Left kidney (tissue), 1 donor: ENCODE measurements at regions not wholly inside any gene's neighbourhood (a gene's known extent, or its start where the extent isn't known, plus 50 kb on each side); places are given as distances from the start of the nearest gene placed in this dataset.

ENCODE experiments used
- DNase-seq: peaks from one replicate; pipeline ENCODE4 v3.0.0-alpha.2; 2013

- no peak for DNase-seq
These were observed 469.4 kb downstream of the CDK5RAP2 start for GRCh38 chr9:120110520-120110919.

- DNase-seq: no peak
These were observed 470.7 kb downstream of the CDK5RAP2 start for GRCh38 chr9:120109242-120109641.

GRCh38 chr9:120107138-120107537, 472.8 kb downstream of the CDK5RAP2 start:
- DNase-seq: no peak

GRCh38 chr9:120104771-120105170, 475.2 kb downstream of the CDK5RAP2 start:
- DNase-seq: no peak

- DNase-seq: no peak
These were observed 479.4 kb downstream of the CDK5RAP2 start for GRCh38 chr9:120100595-120100994.

GRCh38 chr9:120099065-120099464, 480.9 kb downstream of the CDK5RAP2 start:
- no peak for DNase-seq

- DNase-seq: no peak
These were observed 481.4 kb downstream of the CDK5RAP2 start for GRCh38 chr9:120098584-120098983.

- no peak for DNase-seq
These were observed 488.8 kb downstream of the CDK5RAP2 start for GRCh38 chr9:120091206-120091605.

- no peak for DNase-seq
These were observed 499.1 kb downstream of the CDK5RAP2 start for GRCh38 chr9:120080849-120081248.

- DNase-seq: no peak
These were observed 501.9 kb downstream of the CDK5RAP2 start for GRCh38 chr9:120078112-120078511.

- DNase-seq: no peak
These were observed 508.2 kb downstream of the CDK5RAP2 start for GRCh38 chr9:120071760-120072159.

GRCh38 chr9:120066315-120066714, 513.7 kb downstream of the CDK5RAP2 start:
- DNase-seq: no peak

GRCh38 chr9:120065151-120065550, 514.8 kb downstream of the CDK5RAP2 start:
- DNase-seq: no peak

- DNase-seq: no peak
These were observed 535.0 kb downstream of the CDK5RAP2 start for GRCh38 chr9:120045011-120045410.

- no peak for DNase-seq
These were observed 536.5 kb downstream of the CDK5RAP2 start for GRCh38 chr9:120043448-120043847.

GRCh38 chr9:120040896-120041295, 539.1 kb downstream of the CDK5RAP2 start:
- no peak for DNase-seq

- DNase-seq: no peak
These were observed 541.6 kb downstream of the CDK5RAP2 start for GRCh38 chr9:120038342-120038741.

GRCh38 chr9:120032639-120033038, 547.3 kb downstream of the CDK5RAP2 start:
- DNase-seq: no peak

GRCh38 chr9:120030847-120031246, 549.1 kb downstream of the CDK5RAP2 start:
- DNase-seq: no peak

GRCh38 chr9:120018550-120018949, 561.4 kb downstream of the CDK5RAP2 start:
- no peak for DNase-seq

- no peak for DNase-seq
These were observed 561.9 kb downstream of the CDK5RAP2 start for GRCh38 chr9:120018037-120018436.

GRCh38 chr9:120016231-120016630, 563.7 kb downstream of the CDK5RAP2 start:
- no peak for DNase-seq

GRCh38 chr9:120014796-120015195, 565.2 kb downstream of the CDK5RAP2 start:
- DNase-seq: no peak

GRCh38 chr9:120009856-120010255, 570.1 kb downstream of the CDK5RAP2 start:
- DNase-seq: no peak

- no peak for DNase-seq
These were observed 578.4 kb downstream of the CDK5RAP2 start for GRCh38 chr9:120001536-120001935.
